Spleen (tissue), 11 donors: ENCODE measurements at regions not wholly inside any gene's neighbourhood (a gene's known extent, or its start where the extent isn't known, plus 50 kb on each side); places are given as distances from the start of the nearest gene placed in this dataset.
A peak's percentile ranks its signal among the peaks of the same experiment; 100 is the strongest.
"Not testable (repeated sequence)": the region's sequence is repeated elsewhere in the genome, so short reads cannot be mapped to it uniquely, and the experiment has no call there.

Source experiments
- DNase-seq: peaks from one replicate; pipeline ENCODE4 v3.0.0-alpha.2; 2020
- H3K27ac ChIP-seq, 8 donors: fragments of 200-600 bp; sonication (generic) in 7 of 8; 1 replicate in 4 of 8; 2 replicates in 4 of 8; pipeline versions ENCODE4 v1.5.0 to v1.8.0; 2016 to 2021; ENCODE audit warnings: inconsistent platforms in 4 of 8, mild to moderate bottlenecking in 4 of 8, moderate library complexity in 1 of 8
- H3K27me3 ChIP-seq, 7 donors: fragments of 200-600 bp; sonication (generic) in 6 of 7; replicated peaks in 1 of 7; 1 replicate in 4 of 7; 2 replicates in 3 of 7; pipeline versions ENCODE4 v1.5.0 to v1.8.0; 2016 to 2021; ENCODE audit warnings: inconsistent platforms in 3 of 7, mild to moderate bottlenecking in 1 of 7
- H3K36me3 ChIP-seq, 6 donors: fragments of 200-600 bp; sonication (generic) in 5 of 6; 1 replicate in 4 of 6; 2 replicates in 2 of 6; pipeline versions ENCODE4 v1.5.0 to v1.8.0; 2016 to 2021; ENCODE audit warnings: inconsistent platforms in 2 of 6
- H3K4me1 ChIP-seq, 6 donors: fragments of 200-600 bp; sonication (generic) in 5 of 6; 1 replicate in 3 of 6; 2 replicates in 3 of 6; pipeline versions ENCODE4 v1.5.0 to v1.8.0; 2016 to 2021; ENCODE audit warnings: inconsistent platforms in 3 of 6
- H3K4me3 ChIP-seq, 8 donors: fragments of 200-600 bp; sonication (generic) in 7 of 8; 1 replicate in 4 of 8; 2 replicates in 4 of 8; pipeline versions ENCODE4 v1.5.0 to v1.8.0; 2016 to 2021; ENCODE audit warnings: inconsistent platforms in 4 of 8, mild to moderate bottlenecking in 4 of 8, moderate library complexity in 2 of 8
- H3K9me3 ChIP-seq, 8 donors: fragments of 200-600 bp; sonication (generic) in 7 of 8; 1 replicate in 4 of 8; 2 replicates in 4 of 8; pipeline versions ENCODE4 v1.5.0 to v1.8.0; 2016 to 2021; ENCODE audit warnings: inconsistent platforms in 4 of 8
- CTCF ChIP-seq, 11 experiments: fragments of 200-600 bp in 7 of 11; fragments of 450-650 bp in 4 of 11; sonication (generic) in 4 of 11; IDR thresholded peaks in 8 of 11; conservative IDR thresholded peaks in 3 of 11; 1 replicate in 7 of 11; 2 replicates in 4 of 11; pipeline versions ENCODE4 v1.4.0 to v1.8.0; 2016 to 2021; ENCODE audit warnings: antibody characterized with exemption in 11 of 11, inconsistent platforms in 4 of 11, mild to moderate bottlenecking in 1 of 11
- POLR2A ChIP-seq, 3 donors: fragments of 450-650 bp; IDR thresholded peaks; one replicate each; pipeline ENCODE4 v1.5.1; 2017; ENCODE audit warnings: antibody characterized with exemption in 3 of 3, mild to moderate bottlenecking in 1 of 3
- POLR2AphosphoS5 ChIP-seq, 3 donors: sonication (generic); formaldehyde crosslinking; IDR thresholded peaks; one replicate each; pipeline ENCODE4 v1.5.1; 2017; ENCODE audit warnings: antibody characterized with exemption in 3 of 3
- WGBS, 5 donors: extraction: QIAGEN DNeasy Blood & Tissue Kit in 3 of 5; methylation state at CpG; one replicate each; pipeline versions ENCODE4 v1.1.5 to v1.1.7; 2013 to 2018; 5-methylcytosine and 5-hydroxymethylcytosine counted together
- intact Hi-C: fragments of 100-400 bp; cut with DNase I; formaldehyde crosslinking; loops from one replicate; pipeline ENCODE4 v1.15.0; 2023; ENCODE audit warnings: low total_unique reads
- donor health status: healthy with polysubstance abuse.
- donor health status: DM: no; HTN: no; CAD: no; lungs with moderate emphysema.
- donor health status: DM: no; HTN: no; CAD: no.
- donor health status: Bipolar disorder and iron deficiency.
- donor health status: healthy.
- donor health status: DM: no; HTN: no; CAD: no.
- donor health status: DM: yes; HTN: yes; CAD: no.

- H3K27me3 ChIP-seq, result no peaks in the 10 kb centered on the region
- intact Hi-C loops, result no loop called here
- H3K9me3 ChIP-seq, result no peaks in the 10 kb centered on the region
- DNase-seq, result no peak
- H3K4me3 ChIP-seq, result no peak overlapping the region
- peaks cover 0 to 20% (median 0%) of the 10 kb centered on the region in 6 donors for H3K4me1 ChIP-seq
- H3K36me3 ChIP-seq, result peaks cover 0 to 96% (median 32%) of the 10 kb centered on the region in 6 donors
- peak overlapping the region in 1 of 8 donors; percentile 41 for H3K27ac ChIP-seq
- WGBS, 5 donors, result 73 to 90% (median 84%) methylated on average over 7 of the region's 7 CpGs
- no peak for TF ChIP-seq POLR2A (IDR thresholded peaks at IDR 0.05)
- no peak for TF ChIP-seq POLR2AphosphoS5 (IDR thresholded peaks at IDR 0.05)
- no peak for TF ChIP-seq CTCF (IDR thresholded peaks at IDR 0.05 in 8 of 11, conservative IDR thresholded peaks at IDR 0.05 in 3 of 11)
These were observed 183.6 kb downstream of the UTRN start for GRCh38 chr6:144468709-144469108.

- Histone ChIP-seq H3K36me3 (peaks cover 0 to 96% (median 34%) of the 10 kb centered on the region in 6 donors), H3K4me3 (no peak overlapping the region), H3K4me1 (peaks cover 0 to 20% (median 0%) of the 10 kb centered on the region in 6 donors), H3K27me3 (no peaks in the 10 kb centered on the region), H3K9me3 (no peaks in the 10 kb centered on the region), H3K27ac (peak overlapping the region in 1 of 8 donors; percentile 41)
- no peak for DNase-seq
- TF ChIP-seq POLR2A (IDR thresholded peaks at IDR 0.05) (no peak), POLR2AphosphoS5 (IDR thresholded peaks at IDR 0.05) (no peak), CTCF (IDR thresholded peaks at IDR 0.05 in 8 of 11, conservative IDR thresholded peaks at IDR 0.05 in 3 of 11) (no peak)
- WGBS, 5 donors, result 76 to 83% (median 77%) methylated on average over 1 of the region's 1 CpG
- intact Hi-C loops, result no loop called here
These were observed 184.0 kb downstream of the UTRN start for GRCh38 chr6:144469144-144469575.

- WGBS, 5 donors, result 96 to 99% (median 98%) methylated on average over 18 to 27 of the region's 27 CpGs
- peaks cover 0 to 96% (median 35%) of the 10 kb centered on the region in 6 donors for H3K36me3 ChIP-seq
These were observed 185.1 kb downstream of the UTRN start for GRCh38 chr6:144470201-144470600.

GRCh38 chr6:144471986-144472385 lies 186.9 kb downstream of the UTRN start:
- 84 to 91% (median 85%) methylated on average over 3 of the region's 3 CpGs for WGBS, 5 donors
- Histone ChIP-seq H3K4me3 (no peak overlapping the region), H3K27me3 (no peaks in the 10 kb centered on the region), H3K4me1 (peaks cover 0 to 23% (median 0%) of the 10 kb centered on the region in 6 donors), H3K36me3 (peaks cover 0 to 96% (median 43%) of the 10 kb centered on the region in 6 donors), H3K9me3 (no peaks in the 10 kb centered on the region), H3K27ac (no peak overlapping the region)
- TF ChIP-seq CTCF (IDR thresholded peaks at IDR 0.05 in 8 of 11, conservative IDR thresholded peaks at IDR 0.05 in 3 of 11) (no peak), POLR2AphosphoS5 (IDR thresholded peaks at IDR 0.05) (no peak), POLR2A (IDR thresholded peaks at IDR 0.05) (no peak)
- DNase-seq, result no peak
- intact Hi-C loops, result no loop called here

More at GRCh38 chr6:144470201-144470600, 185.1 kb downstream of the UTRN start:
- intact Hi-C loops, H3K4me3 ChIP-seq, H3K27ac ChIP-seq, H3K27me3 ChIP-seq, H3K9me3 ChIP-seq, DNase-seq: not testable (repeated sequence)
- H3K4me1 ChIP-seq, result peaks cover 0 to 20% (median 0%) of the 10 kb centered on the region in 6 donors

GRCh38 chr6:144474290-144474689 lies 189.2 kb downstream of the UTRN start:
- no peak for DNase-seq
- 84 to 97% (median 91%) methylated on average over 1 of the region's 1 CpG for WGBS, 5 donors
- H3K36me3 ChIP-seq, result peaks cover 0 to 98% (median 44%) of the 10 kb centered on the region in 6 donors
- no peak overlapping the region for H3K4me3 ChIP-seq
- TF ChIP-seq POLR2AphosphoS5 (IDR thresholded peaks at IDR 0.05) (no peak), POLR2A (IDR thresholded peaks at IDR 0.05) (no peak), CTCF (IDR thresholded peaks at IDR 0.05 in 8 of 11, conservative IDR thresholded peaks at IDR 0.05 in 3 of 11) (no peak)
- no peak overlapping the region for H3K27ac ChIP-seq
- intact Hi-C loops, result no loop called here
- H3K9me3 ChIP-seq, result no peaks in the 10 kb centered on the region
- H3K27me3 ChIP-seq, result no peaks in the 10 kb centered on the region
- H3K4me1 ChIP-seq, result peaks cover 0 to 5% (median 0%) of the 10 kb centered on the region in 6 donors
